Frontal cortex (tissue), 3 donors: ENCODE measurements at regions not wholly inside any gene's neighbourhood (a gene's known extent, or its start where the extent isn't known, plus 50 kb on each side); places are given as distances from the start of the nearest gene placed in this dataset.

Experiments used
- DNase-seq, 2 donors: peaks; one replicate each; pipeline ENCODE4 v3.0.0; 2012; ENCODE audit warnings: low spot score in 2 of 2
- FAIRE-seq: peaks from 2 replicates; lab custom pipeline; 2012; peaks lifted over from hg19 to GRCh38; lab: Jason Lieb, UNC
- donor health status: control.
- donor health status: control.
- donor health status: control.

DNA sequence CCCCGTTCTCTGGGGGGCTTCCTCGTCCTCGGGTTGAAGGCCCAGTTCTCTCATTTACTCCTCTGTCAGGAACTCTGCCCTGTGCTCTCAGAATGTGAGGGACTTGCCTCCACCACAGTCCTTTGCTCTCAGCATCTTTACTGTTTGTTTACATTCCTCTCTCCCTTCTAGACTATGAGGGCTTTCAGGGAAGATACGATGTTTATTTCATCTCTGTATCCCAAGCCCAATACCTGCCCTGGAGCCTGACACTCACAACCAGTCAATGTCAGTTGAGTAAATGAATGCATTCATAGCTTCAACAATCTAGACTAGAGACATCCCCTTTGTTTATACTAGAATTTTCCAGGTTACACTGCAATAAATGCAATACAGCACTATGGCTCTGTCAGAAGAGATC lies 409.6 kb upstream of the CDH11 start:
- DNase-seq (no peak), FAIRE-seq (no peak)

DNA sequence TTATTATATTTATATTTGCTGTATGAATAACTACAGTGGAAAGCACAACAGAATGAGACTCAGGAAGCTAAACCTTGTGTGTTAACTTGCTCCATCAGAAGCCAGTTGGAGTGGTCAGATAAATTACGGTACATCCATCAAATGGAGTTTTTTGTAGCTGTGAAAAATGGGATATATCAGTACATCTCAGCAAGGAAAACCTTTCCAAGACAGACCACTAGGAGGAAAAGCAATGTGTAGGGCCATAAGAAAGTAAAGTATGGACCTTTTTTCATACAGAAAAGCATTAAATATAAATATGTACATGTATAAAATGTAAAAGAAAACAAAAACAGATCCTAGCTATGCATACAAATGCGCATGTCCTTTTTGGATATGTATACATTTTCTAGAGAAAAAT lies 403.8 kb upstream of the CDH11 start:
- no peak for FAIRE-seq
- no peak for DNase-seq

DNA sequence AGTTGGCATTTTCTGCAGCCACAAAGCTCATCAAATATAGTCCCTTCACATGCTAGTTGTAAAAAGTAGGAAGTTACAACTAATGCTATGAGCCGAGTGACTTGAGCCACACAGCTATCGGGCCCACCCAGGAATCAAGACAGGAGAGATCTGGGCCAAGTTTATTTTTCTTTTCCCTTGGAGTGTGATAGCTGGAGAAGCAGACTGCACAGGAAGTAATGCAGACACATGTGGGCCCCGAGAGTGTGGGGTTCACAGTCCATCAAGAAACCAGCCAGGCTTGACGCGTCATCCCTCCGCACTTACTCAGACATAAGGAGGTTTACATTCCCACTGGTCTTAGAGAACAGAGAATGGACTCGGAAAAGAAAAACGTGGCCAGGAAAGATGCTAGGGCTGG lies 403.1 kb upstream of the CDH11 start:
- no peak for DNase-seq
- FAIRE-seq = no peak

DNA sequence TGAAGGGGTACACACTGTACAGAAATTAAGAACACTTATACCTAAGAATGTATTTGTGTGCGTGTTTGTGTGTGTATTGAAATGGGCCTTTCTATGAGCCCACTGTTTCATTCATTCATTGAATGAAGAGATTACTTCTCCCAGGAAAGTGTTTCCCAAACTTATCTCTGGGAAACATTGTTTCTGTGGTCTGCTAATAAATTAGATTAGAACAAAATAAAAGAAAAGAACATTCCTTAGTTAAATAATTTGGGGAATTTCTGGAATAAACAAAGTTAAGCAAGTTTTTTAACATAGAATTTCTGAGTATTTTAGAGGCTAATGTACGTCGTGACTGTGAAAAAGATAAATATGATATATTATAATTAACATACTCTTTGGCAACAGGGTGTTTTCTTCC lies 402.4 kb upstream of the CDH11 start:
- FAIRE-seq = no peak

GRCh38 chr16:65523283-65523944 lies 401.6 kb upstream of the CDH11 start:
- FAIRE-seq = no peak
- no peak for DNase-seq

More for the DNA sequence above, 402.4 kb upstream of the CDH11 start:
- no peak for DNase-seq

DNA sequence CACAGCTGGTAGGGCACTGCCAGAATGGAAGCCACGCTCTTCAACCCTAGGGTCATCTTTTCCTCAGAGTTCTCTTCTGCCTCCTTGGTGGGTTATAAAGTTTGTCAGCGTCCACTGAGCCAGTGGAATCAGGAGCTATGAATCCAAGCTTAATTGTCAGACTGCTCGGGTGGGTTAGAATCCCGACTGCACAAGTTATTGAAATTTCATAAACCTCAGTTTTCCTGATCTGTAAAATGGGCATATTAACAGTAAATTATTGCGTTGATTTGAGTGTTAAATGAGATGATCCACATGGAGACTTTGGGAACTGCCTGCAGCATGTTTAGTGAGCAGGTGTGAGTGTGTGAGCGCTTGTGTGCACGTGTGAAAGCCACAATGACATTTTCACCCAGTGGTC lies 400.5 kb upstream of the CDH11 start:
- FAIRE-seq (no peak), DNase-seq (no peak)

DNA sequence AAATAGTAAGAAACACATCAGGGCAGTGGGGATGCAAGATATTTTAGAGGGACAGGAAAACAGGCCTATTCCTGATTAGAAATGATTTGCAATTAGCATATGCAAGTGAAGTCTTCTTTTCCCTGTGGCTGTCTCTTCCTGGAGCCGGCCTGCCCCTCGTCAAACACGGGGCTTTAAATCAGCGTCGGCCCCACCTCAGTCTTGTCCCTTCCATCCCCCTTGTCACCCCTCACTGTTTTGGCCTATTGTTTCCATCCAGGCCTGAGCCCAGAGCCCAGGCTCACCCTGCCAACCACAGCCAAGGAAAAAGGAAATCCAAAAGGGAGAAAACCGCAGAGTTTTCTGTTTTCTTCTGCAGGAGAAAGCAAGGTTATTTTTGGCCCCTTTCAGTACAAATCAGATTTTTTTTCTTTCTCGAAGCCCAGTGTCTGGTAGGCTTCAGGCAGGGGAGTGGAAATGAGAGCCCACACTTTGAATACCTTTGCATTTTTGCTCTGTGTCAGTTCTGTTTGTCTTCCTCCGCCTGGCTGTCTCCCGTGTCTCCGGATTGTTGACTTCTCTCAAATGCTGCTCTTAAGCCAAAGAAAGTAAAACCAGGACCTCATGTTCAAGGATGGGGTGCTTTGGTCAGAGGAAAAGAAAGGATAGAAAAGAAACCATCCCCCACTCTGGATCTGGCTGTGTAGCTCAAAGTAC lies 399.9 kb upstream of the CDH11 start:
- DNase-seq (no peak), FAIRE-seq (no peak)

- DNase-seq (no peak), FAIRE-seq (no peak)
Observed at GRCh38 chr16:65519402-65519801, 397.5 kb upstream of the CDH11 start.

DNA sequence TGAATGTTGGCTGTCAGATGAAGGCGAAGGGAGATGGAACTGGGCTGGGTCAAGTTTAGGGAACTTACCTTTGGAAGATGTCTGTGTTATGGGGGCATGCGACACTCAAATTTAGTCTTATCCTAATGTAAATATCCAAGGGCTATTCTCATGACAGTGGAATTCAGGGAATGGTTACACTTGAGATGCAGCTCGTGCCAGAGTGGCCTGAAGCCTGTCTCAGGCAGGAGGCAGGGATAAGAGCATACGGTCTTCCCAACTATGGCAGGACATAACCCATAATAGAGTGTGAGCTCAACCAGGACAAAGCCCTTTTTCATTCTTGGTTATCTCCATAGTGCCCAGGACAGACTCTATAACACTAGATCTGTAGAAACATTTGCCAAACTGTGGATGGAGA lies 393.3 kb upstream of the CDH11 start:
- FAIRE-seq (no peak), DNase-seq (no peak)

DNA sequence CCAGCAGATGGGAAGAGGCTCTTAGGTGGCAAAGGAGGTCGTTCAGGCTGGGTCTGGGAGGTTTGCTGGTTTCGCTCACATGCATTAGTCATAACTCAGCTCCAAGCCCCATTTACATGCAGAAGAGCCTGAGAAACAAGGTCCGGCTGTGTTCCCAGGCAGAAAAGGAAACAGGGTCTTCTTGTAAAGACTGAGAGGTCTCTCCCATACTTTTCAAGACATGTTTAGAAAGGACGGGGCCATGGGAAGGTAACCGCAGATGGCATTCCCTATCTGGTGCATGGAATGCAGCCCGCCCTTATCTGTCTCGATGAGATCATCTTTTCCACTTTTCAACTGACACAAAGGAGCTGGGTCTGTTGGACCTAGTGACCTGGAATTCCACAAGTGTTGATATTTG lies 389.0 kb upstream of the CDH11 start:
- FAIRE-seq = no peak
- DNase-seq = no peak

GRCh38 chr16:65510241-65510640 lies 388.4 kb upstream of the CDH11 start:
- no peak for DNase-seq
- FAIRE-seq = no peak

- FAIRE-seq = no peak
Observed at GRCh38 chr16:65509172-65509571, 387.3 kb upstream of the CDH11 start.

GRCh38 chr16:65500919-65501318 lies 379.1 kb upstream of the CDH11 start:
- DNase-seq = no peak
- FAIRE-seq = no peak

More at GRCh38 chr16:65509172-65509571, 387.3 kb upstream of the CDH11 start:
- DNase-seq = no peak

DNA sequence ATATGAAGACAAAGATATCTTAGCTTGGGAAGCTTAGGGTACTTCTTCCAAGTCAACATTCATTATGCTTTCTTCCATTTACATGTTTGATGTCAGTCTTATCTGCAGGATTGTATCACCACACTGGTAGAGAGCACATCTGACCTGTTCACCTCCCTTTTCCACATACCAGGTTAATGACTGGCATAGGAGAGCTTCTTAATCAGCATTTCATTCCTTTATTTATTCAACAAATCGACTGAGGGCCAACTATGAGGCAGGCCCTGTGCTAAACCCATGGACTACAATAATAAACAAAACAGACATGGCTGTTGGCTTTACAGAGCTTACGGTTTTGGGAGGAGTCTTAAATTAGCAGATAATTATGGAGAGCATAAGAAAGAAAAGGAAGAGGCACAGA lies 378.1 kb upstream of the CDH11 start:
- no peak for FAIRE-seq
- no peak for DNase-seq

GRCh38 chr16:65499566-65499965 lies 377.7 kb upstream of the CDH11 start:
- DNase-seq (no peak), FAIRE-seq (no peak)

DNA sequence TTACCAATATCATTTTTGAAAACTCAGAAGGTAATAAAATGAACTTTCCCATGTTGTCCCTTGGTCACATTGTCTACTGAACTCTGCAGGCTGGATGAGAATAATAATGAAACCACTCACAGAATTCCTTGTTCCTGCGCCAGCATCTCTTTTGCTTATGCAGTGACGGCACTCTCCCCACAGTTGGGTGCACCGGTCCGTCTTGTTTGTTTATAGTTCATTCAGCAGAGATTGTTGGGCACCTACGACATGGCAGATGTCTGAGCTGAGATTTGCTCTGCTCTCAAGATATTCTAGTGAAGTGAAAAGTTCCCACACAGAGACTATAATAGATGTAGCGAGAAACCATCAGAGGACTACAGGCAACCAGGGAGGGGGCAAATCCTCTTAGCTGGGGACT lies 375.7 kb upstream of the CDH11 start:
- FAIRE-seq = no peak
- peak in 1 of 2 donors; percentile 25 for DNase-seq

DNA sequence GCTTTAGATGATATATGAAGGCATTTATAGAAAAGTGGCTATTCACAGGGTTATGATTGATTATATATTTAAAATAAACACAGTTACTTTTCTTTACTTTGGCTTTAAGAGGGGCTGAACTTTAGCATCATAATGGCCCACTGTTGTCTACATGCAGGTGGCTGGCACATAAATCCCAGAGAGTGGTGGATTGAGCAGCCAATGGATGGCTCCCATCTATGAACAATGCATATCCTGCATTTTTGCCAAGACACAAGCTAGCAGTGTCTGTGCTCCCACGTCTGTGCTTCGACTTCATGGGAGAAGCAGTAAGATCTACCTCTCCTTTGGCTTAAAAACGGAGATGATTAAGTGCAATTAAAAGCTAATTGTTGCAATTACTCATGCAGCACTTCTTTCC lies 373.2 kb upstream of the CDH11 start:
- FAIRE-seq (no peak), DNase-seq (no peak)

DNA sequence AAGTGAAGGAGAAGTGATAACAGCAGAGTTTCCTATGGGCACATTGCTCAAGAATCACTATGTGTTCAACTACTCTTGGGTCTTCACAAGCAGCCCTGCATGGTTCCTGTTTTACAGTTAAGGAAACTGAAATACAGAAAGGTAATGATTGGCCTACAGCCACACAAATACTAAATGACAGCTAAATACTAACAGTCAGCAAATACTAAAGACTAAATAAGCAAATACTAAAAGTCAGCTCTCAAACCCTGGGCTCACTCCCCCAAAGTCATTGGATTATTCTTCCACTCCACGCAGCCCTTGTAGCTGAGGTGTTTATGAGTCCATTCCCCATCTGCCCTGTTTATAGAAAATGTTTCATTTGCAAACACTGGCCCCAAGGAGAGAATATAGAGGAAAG lies 372.7 kb upstream of the CDH11 start:
- FAIRE-seq (no peak), DNase-seq (no peak)

DNA sequence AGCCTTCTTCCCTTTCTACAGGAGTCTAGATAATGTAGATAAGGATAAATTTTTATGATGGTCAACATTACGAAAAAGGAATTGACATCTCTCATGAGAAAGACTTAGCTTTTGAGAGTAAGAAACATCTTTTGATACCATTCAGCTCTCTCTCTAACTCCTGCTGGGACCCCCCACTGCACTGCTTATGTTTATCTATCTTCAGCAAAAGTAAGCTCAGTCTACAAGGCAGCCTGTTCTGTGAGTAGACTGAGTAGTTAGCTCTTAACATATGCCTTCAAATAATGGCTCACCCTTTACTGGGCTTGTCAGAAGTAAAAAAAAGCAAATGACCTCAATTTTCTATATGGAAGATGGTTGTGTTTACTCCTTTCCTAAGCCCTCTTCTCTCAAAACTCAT lies 372.2 kb upstream of the CDH11 start:
- FAIRE-seq (no peak), DNase-seq (no peak)

- DNase-seq (no peak), FAIRE-seq (no peak)
Observed at GRCh38 chr16:65490286-65490685, 368.4 kb upstream of the CDH11 start.

GRCh38 chr16:65489531-65490023 lies 367.7 kb upstream of the CDH11 start:
- DNase-seq = no peak
- no peak for FAIRE-seq

- no peak for DNase-seq
- FAIRE-seq = no peak
Observed at GRCh38 chr16:65487231-65487630, 365.4 kb upstream of the CDH11 start.
